ENCODE measurements at regions not wholly inside any gene's neighbourhood (a gene's known extent, or its start where the extent isn't known, plus 50 kb on each side); places are given as distances from the start of the nearest gene placed in this dataset.

- ChIA-PET CTCF (no interaction called here), POLR2A (no interaction called here)
- Histone ChIP-seq H3K27me3 (ENCODE audit: control insufficient read depth, insufficient read depth, low read length) (no peaks in the 10 kb centered on the region), H3K4me3 (ENCODE audit: low read depth, low read length) (no peak overlapping the region), H3K36me3 (ENCODE audit: control insufficient read depth, insufficient read depth, low read length) (no peaks in the 10 kb centered on the region)
- no peak for DNase-seq (ENCODE audit: low read depth)
- no peak for TF ChIP-seq CTCF (IDR thresholded peaks at IDR 0.05; ENCODE audit: insufficient read depth, low read depth, low read length)
These were observed 85.2 kb upstream of the FN1 start for GRCh38 chr2:215521031-215521430.

GRCh38 chr2:215517391-215517790 lies 81.5 kb upstream of the FN1 start:
- POLR2A ChIA-PET = no interaction called here
- no peak for TF ChIP-seq CTCF (IDR thresholded peaks at IDR 0.05; ENCODE audit: insufficient read depth, low read depth, low read length)
- H3K27me3 ChIP-seq (ENCODE audit: control insufficient read depth, insufficient read depth, low read length) = no peaks in the 10 kb centered on the region
- H3K36me3 ChIP-seq (ENCODE audit: control insufficient read depth, insufficient read depth, low read length) = no peaks in the 10 kb centered on the region
- no peak for DNase-seq (ENCODE audit: low read depth)
- CTCF ChIA-PET = no interaction called here
- no peak overlapping the region for H3K4me3 ChIP-seq (ENCODE audit: low read depth, low read length)

- ChIA-PET POLR2A (no interaction called here), CTCF (no interaction called here)
- H3K36me3 ChIP-seq (ENCODE audit: control insufficient read depth, insufficient read depth, low read length) = no peaks in the 10 kb centered on the region
- no peak for DNase-seq (ENCODE audit: low read depth)
- no peak overlapping the region for H3K4me3 ChIP-seq (ENCODE audit: low read depth, low read length)
- H3K27me3 ChIP-seq (ENCODE audit: control insufficient read depth, insufficient read depth, low read length) = no peaks in the 10 kb centered on the region
- TF ChIP-seq CTCF (IDR thresholded peaks at IDR 0.05; ENCODE audit: insufficient read depth, low read depth, low read length) = no peak
These were observed 78.6 kb upstream of the FN1 start for GRCh38 chr2:215514516-215514915.

GRCh38 chr2:215511454-215512346 lies 75.8 kb upstream of the FN1 start:
- no peaks in the 10 kb centered on the region for H3K27me3 ChIP-seq (ENCODE audit: control insufficient read depth, insufficient read depth, low read length)
- H3K4me3 ChIP-seq (ENCODE audit: low read depth, low read length) = no peak overlapping the region
- TF ChIP-seq CTCF (IDR thresholded peaks at IDR 0.05; ENCODE audit: insufficient read depth, low read depth, low read length) = no peak
- CTCF ChIA-PET = interaction anchor here (1.0 kb wide), 1 partner anchor 11 kb away, joined by 3 read pairs; no protein-coding TSS in a partner anchor
- POLR2A ChIA-PET = no interaction called here
- DNase-seq (ENCODE audit: low read depth) = no peak
- H3K36me3 ChIP-seq (ENCODE audit: control insufficient read depth, insufficient read depth, low read length) = no peaks in the 10 kb centered on the region

GRCh38 chr2:215507836-215508235 lies 72.0 kb upstream of the FN1 start:
- no peak overlapping the region for H3K4me3 ChIP-seq (ENCODE audit: low read depth, low read length)
- CTCF ChIA-PET = no interaction called here
- POLR2A ChIA-PET = no interaction called here
- DNase-seq (ENCODE audit: low read depth) = no peak
- H3K27me3 ChIP-seq (ENCODE audit: control insufficient read depth, insufficient read depth, low read length) = no peaks in the 10 kb centered on the region
- H3K36me3 ChIP-seq (ENCODE audit: control insufficient read depth, insufficient read depth, low read length) = no peaks in the 10 kb centered on the region
- TF ChIP-seq CTCF (IDR thresholded peaks at IDR 0.05; ENCODE audit: insufficient read depth, low read depth, low read length) = no peak

Data from BJ (cell line).